HL-60 (cell line): ENCODE measurements at regions not wholly inside any gene's neighbourhood (a gene's known extent, or its start where the extent isn't known, plus 50 kb on each side); places are given as distances from the start of the nearest gene placed in this dataset.

ENCODE experiments used
- DNase-seq, 2 experiments: peaks; one replicate each; pipeline ENCODE4 v3.0.0-alpha.2; 2010 to 2020; ENCODE audit warnings: low read depth in 1 of 2, low spot score in 1 of 2
- H3K27ac ChIP-seq: fragments of 250-450 bp; sonication (Bioruptor Pico); replicated peaks from 2 replicates; pipeline ENCODE4 v1.5.1; 2020; ENCODE audit warnings: mild to moderate bottlenecking, moderate library complexity
- H3K27me3 ChIP-seq: fragments of 250-450 bp; sonication (Bioruptor Pico); 2 replicates; pipeline ENCODE4 v1.5.1; 2021; ENCODE audit warnings: mild to moderate bottlenecking, moderate library complexity; ENCODE audit not compliant: insufficient read depth, poor library complexity, severe bottlenecking
- H3K4me3 ChIP-seq: replicated peaks from 2 replicates; pipeline ENCODE4 v1.5.1; 2011; ENCODE audit warnings: mild to moderate bottlenecking, control low read depth, low read length; ENCODE audit not compliant: insufficient read depth
- CTCF ChIP-seq: IDR thresholded peaks from one replicate; pipeline ENCODE4 v1.5.1; 2011; ENCODE audit warnings: low read length, control low read depth, inconsistent platforms; ENCODE audit not compliant: insufficient read depth
- GABPA ChIP-seq: IDR thresholded peaks from 2 replicates; pipeline ENCODE4 v1.6.1; 2012; ENCODE audit warnings: low read depth
- POLR2AphosphoS5 ChIP-seq: IDR thresholded peaks from 2 replicates; pipeline ENCODE4 v1.6.1; 2012; ENCODE audit warnings: low read depth
- REST ChIP-seq: IDR thresholded peaks from 2 replicates; pipeline ENCODE4 v1.6.1; 2012; ENCODE audit warnings: low read depth; ENCODE audit not compliant: insufficient replicate concordance
- SPI1 ChIP-seq: IDR thresholded peaks from 2 replicates; pipeline ENCODE4 v1.6.1; 2012; ENCODE audit warnings: low read depth, mild to moderate bottlenecking, borderline replicate concordance

GRCh38 chr7:153006452-153006851, 246.9 kb downstream of the ACTR3B start:
- Histone ChIP-seq H3K27me3 (no peaks in the 10 kb centered on the region), H3K4me3 (no peak overlapping the region), H3K27ac (no peak overlapping the region)
- TF ChIP-seq CTCF (no peak), REST (no peak), POLR2AphosphoS5 (no peak), GABPA (no peak), SPI1 (no peak)
- no peak for DNase-seq

GRCh38 chr7:153006911-153007310, 247.4 kb downstream of the ACTR3B start:
- Histone ChIP-seq H3K27me3 (no peaks in the 10 kb centered on the region), H3K4me3 (no peak overlapping the region), H3K27ac (no peak overlapping the region)
- no peak for TF ChIP-seq POLR2AphosphoS5
- no peak for DNase-seq

GRCh38 chr7:153010416-153010815, 250.9 kb downstream of the ACTR3B start:
- DNase-seq: no peak
- Histone ChIP-seq H3K4me3 (no peak overlapping the region), H3K27ac (no peak overlapping the region), H3K27me3 (no peaks in the 10 kb centered on the region)
- TF ChIP-seq REST (no peak), POLR2AphosphoS5 (no peak), SPI1 (no peak), CTCF (no peak), GABPA (no peak)

- TF ChIP-seq REST (no peak), POLR2AphosphoS5 (no peak), SPI1 (no peak), GABPA (no peak), CTCF (no peak)
These were observed 252.7 kb downstream of the ACTR3B start for GRCh38 chr7:153012203-153012602.

More at GRCh38 chr7:153012203-153012602, 252.7 kb downstream of the ACTR3B start:
- Histone ChIP-seq H3K4me3 (no peak overlapping the region), H3K27ac (no peak overlapping the region), H3K27me3 (no peaks in the 10 kb centered on the region)
- DNase-seq: no peak
